A549 (cell line): ENCODE measurements at regions not wholly inside any gene's neighbourhood (a gene's known extent, or its start where the extent isn't known, plus 50 kb on each side); places are given as distances from the start of the nearest gene placed in this dataset.

Experiments
- ATAC-seq, 2 experiments: fragments of 200-7000 bp in 1 of 2; fragments of >200 bp in 1 of 2; cut with Nextera tagmentation in 1 of 2; cut with Tn5 transposase in 1 of 2; 3 replicates each; pipeline versions ENCODE4 v1.8.0 to v1.9.1; 2018 to 2020; ENCODE audit warnings: mild to moderate bottlenecking in 1 of 2, moderate library complexity in 1 of 2
- CTCF ChIA-PET: fragments of 300-600 bp; sonication (Branson Sonifier 250); formaldehyde crosslinking; extraction: SDS; loops from one replicate; lab custom pipeline; 2021; ENCODE audit warnings: antibody characterized with exemption, inconsistent platforms; lab: Yijun Ruan, JAX
- POLR2A ChIA-PET: fragments of 350-600 bp; formaldehyde crosslinking; extraction: SDS; loops from one replicate; lab custom pipeline; 2021; ENCODE audit warnings: antibody characterized with exemption, inconsistent platforms; lab: Yijun Ruan, JAX
- DNase-seq, 2 experiments: peaks; one replicate each; pipeline versions ENCODE4 v3.0.0 to v3.0.0-alpha.2; 2011 to 2016; ENCODE audit warnings: low read depth in 1 of 2, low spot score in 1 of 2
- FAIRE-seq: peaks from 2 replicates; lab custom pipeline; 2011; peaks lifted over from hg19 to GRCh38; lab: Jason Lieb, UNC
- H3K27ac ChIP-seq, 2 experiments: fragments of >200 bp; sonication (Bioruptor Twin); formaldehyde crosslinking; 3 replicates each; pipeline ENCODE4 v1.5.1; 2016 to 2017
- H3K4me1 ChIP-seq: fragments of >200 bp; sonication (Bioruptor Twin); formaldehyde crosslinking; 3 replicates; pipeline ENCODE4 v1.6.1; 2016
- H3K4me2 ChIP-seq: fragments of >200 bp; sonication (Bioruptor Twin); formaldehyde crosslinking; 3 replicates; pipeline ENCODE4 v1.6.1; 2016
- H3K4me3 ChIP-seq: fragments of >200 bp; sonication (Bioruptor Twin); formaldehyde crosslinking; 3 replicates; pipeline ENCODE4 v1.5.1; 2016
- H3K9me3 ChIP-seq: fragments of >200 bp; sonication (Bioruptor Twin); formaldehyde crosslinking; 3 replicates; pipeline ENCODE4 v1.6.1; 2016
- BCL3 ChIP-seq: fragments of >200 bp; sonication (Bioruptor Twin); formaldehyde crosslinking; IDR thresholded peaks from 3 replicates; pipeline ENCODE4 v1.6.1; 2016
- EHF ChIP-seq: fragments of 250-450 bp; sonication (Bioruptor Pico); IDR thresholded peaks from 2 replicates; pipeline ENCODE4 v1.5.0; 2020; ENCODE audit warnings: mild to moderate bottlenecking
- EHMT2 ChIP-seq: fragments of 200-600 bp; sonication (generic); IDR thresholded peaks from 2 replicates; pipeline ENCODE4 v1.6.1; 2016; ENCODE audit warnings: antibody characterized with exemption, low read depth, mild to moderate bottlenecking, moderate library complexity
- EP300 ChIP-seq, 2 experiments: fragments of >200 bp; sonication (Bioruptor Twin); formaldehyde crosslinking; IDR thresholded peaks; 2 replicates in 1 of 2; 3 replicates in 1 of 2; pipeline ENCODE4 v1.6.1; 2016 to 2017
- FOSL2 ChIP-seq, 2 experiments: fragments of 450-650 bp in 1 of 2; fragments of >200 bp in 1 of 2; sonication (Bioruptor Twin) in 1 of 2; formaldehyde crosslinking; IDR thresholded peaks; 2 replicates each; pipeline versions ENCODE4 v1.5.0 to v1.6.1; 2016 to 2020; ENCODE audit warnings: mild to moderate bottlenecking in 1 of 2, moderate library complexity in 1 of 2
- GATA3 ChIP-seq: IDR thresholded peaks from 2 replicates; pipeline ENCODE4 v1.6.1; 2012; ENCODE audit warnings: borderline replicate concordance
- HES2 ChIP-seq: fragments of >200 bp; sonication (Bioruptor Twin); formaldehyde crosslinking; IDR thresholded peaks from 2 replicates; pipeline ENCODE4 v1.6.1; 2016
- HEYL ChIP-seq: fragments of 250-450 bp; sonication (Bioruptor Pico); IDR thresholded peaks from 2 replicates; pipeline ENCODE4 v1.8.0; 2021; ENCODE audit warnings: mild to moderate bottlenecking, moderate library complexity
- HMGXB4 ChIP-seq: fragments of 250-450 bp; sonication (Bioruptor Pico); IDR thresholded peaks from 2 replicates; pipeline ENCODE4 v1.5.0; 2021; ENCODE audit warnings: mild to moderate bottlenecking, moderate library complexity, borderline replicate concordance
- HOXA7 ChIP-seq: fragments of 250-450 bp; sonication (Bioruptor Pico); IDR thresholded peaks from 2 replicates; pipeline ENCODE4 v1.5.0; 2020; ENCODE audit warnings: mild to moderate bottlenecking, moderate library complexity
- JUNB ChIP-seq: fragments of >200 bp; sonication (Bioruptor Twin); formaldehyde crosslinking; IDR thresholded peaks from 2 replicates; pipeline ENCODE4 v1.6.1; 2016
- KDM5A ChIP-seq: fragments of 200-600 bp; sonication (generic); IDR thresholded peaks from 2 replicates; pipeline ENCODE4 v1.6.1; 2016; ENCODE audit warnings: antibody characterized with exemption, mild to moderate bottlenecking
- NFE2L2 ChIP-seq: fragments of 150-350 bp; conservative IDR thresholded peaks from 2 replicates; pipeline ENCODE4 v1.6.1; 2014; ENCODE audit warnings: low read length
- PBX3 ChIP-seq: IDR thresholded peaks from 2 replicates; pipeline ENCODE4 v1.6.1; 2012
- PHF8 ChIP-seq: fragments of 200-600 bp; sonication (generic); IDR thresholded peaks from 2 replicates; pipeline ENCODE4 v1.6.1; 2016; ENCODE audit warnings: low read depth, mild to moderate bottlenecking, antibody characterized with exemption, moderate library complexity, borderline replicate concordance
- RAD21 ChIP-seq, 2 experiments: fragments of >200 bp in 1 of 2; sonication (Bioruptor Twin) in 1 of 2; formaldehyde crosslinking in 1 of 2; IDR thresholded peaks in 1 of 2; conservative IDR thresholded peaks in 1 of 2; 2 replicates in 1 of 2; 3 replicates in 1 of 2; pipeline ENCODE4 v1.6.1; 2012 to 2018; ENCODE audit warnings: inconsistent platforms in 1 of 2
- RARB ChIP-seq: fragments of 250-450 bp; sonication (Bioruptor Pico); IDR thresholded peaks from 2 replicates; pipeline ENCODE4 v1.8.0; 2021; ENCODE audit warnings: mild to moderate bottlenecking, moderate library complexity
- RCOR1 ChIP-seq: fragments of 150-350 bp; IDR thresholded peaks from 2 replicates; pipeline ENCODE4 v1.6.1; 2014; ENCODE audit warnings: antibody characterized with exemption, low read length, low read depth
- RFX5 ChIP-seq: fragments of 450-650 bp; IDR thresholded peaks from 2 replicates; pipeline ENCODE4 v1.7.1; 2014; ENCODE audit warnings: antibody characterized with exemption, mild to moderate bottlenecking, moderate library complexity
- RNF2 ChIP-seq: fragments of 200-600 bp; sonication (generic); IDR thresholded peaks from 2 replicates; pipeline ENCODE4 v1.6.1; 2016; ENCODE audit warnings: low read depth, mild to moderate bottlenecking, antibody characterized with exemption, moderate library complexity, borderline replicate concordance
- SMC3 ChIP-seq: fragments of >200 bp; sonication (Bioruptor Twin); formaldehyde crosslinking; IDR thresholded peaks from 3 replicates; pipeline ENCODE4 v1.6.1; 2018; ENCODE audit warnings: inconsistent platforms
- SREBF2 ChIP-seq: fragments of 450-650 bp; IDR thresholded peaks from 2 replicates; pipeline ENCODE4 v1.6.1; 2014; ENCODE audit warnings: mild to moderate bottlenecking, moderate library complexity
- TFCP2L1 ChIP-seq: fragments of 250-450 bp; sonication (Bioruptor Pico); IDR thresholded peaks from 2 replicates; pipeline ENCODE4 v1.5.0; 2021; ENCODE audit warnings: mild to moderate bottlenecking
- USF2 ChIP-seq: fragments of 450-650 bp; IDR thresholded peaks from 2 replicates; pipeline ENCODE4 v1.6.1; 2014; ENCODE audit warnings: antibody characterized with exemption
- ZFP36 ChIP-seq: fragments of 450-650 bp; IDR thresholded peaks from 2 replicates; pipeline ENCODE4 v1.6.1; 2014; ENCODE audit warnings: borderline replicate concordance; ENCODE audit not compliant: partially characterized antibody
- ZNF302 ChIP-seq: fragments of 250-450 bp; sonication (Bioruptor Pico); IDR thresholded peaks from 2 replicates; pipeline ENCODE4 v1.9.0; 2021; ENCODE audit warnings: inconsistent platforms, mild to moderate bottlenecking, moderate library complexity
- ZSCAN20 ChIP-seq: fragments of 250-450 bp; sonication (Bioruptor Pico); IDR thresholded peaks from 2 replicates; pipeline ENCODE4 v1.8.0; 2022; ENCODE audit warnings: mild to moderate bottlenecking, moderate library complexity
- WGBS: methylation state at CpG from one replicate; pipeline ENCODE4 v1.1.6; 2017; ENCODE audit errors: missing lambda C conversion rate; 5-methylcytosine and 5-hydroxymethylcytosine counted together

GRCh38 chr6:225907-226306 is 66.4 kb upstream of the DUSP22 start:
- DNase-seq (no peak), ATAC-seq (no peak), FAIRE-seq (no peak)
- H3K9me3 ChIP-seq, result no peaks in the 10 kb centered on the region
- WGBS, result 66% methylated on average over 10 of the region's 17 CpGs
- no peaks in the 10 kb centered on the region for H3K4me1 ChIP-seq
- H3K4me3 ChIP-seq, result no peak overlapping the region
- no peak overlapping the region for H3K4me2 ChIP-seq
- TF ChIP-seq EHMT2 (no peak), HMGXB4 (CRISPR knock-in tag) (no peak), ZFP36 (no peak), RFX5 (no peak), PBX3 (no peak), HEYL (no peak), JUNB (no peak), FOSL2 (IDR thresholded peaks at IDR 0.05) (no peak), FOSL2 (CRISPR knock-in tag; IDR thresholded peaks at IDR 0.05) (no peak), PHF8 (no peak), NFE2L2 (no peak), RCOR1 (no peak), HES2 (no peak), EHF (CRISPR knock-in tag) (no peak)
- no peak overlapping the region for H3K27ac ChIP-seq
- ChIA-PET CTCF (interaction anchor here (2.1 kb wide), 1 partner anchor 8 kb away, joined by 8 read pairs; no protein-coding TSS in a partner anchor), POLR2A (no interaction called here)

GRCh38 chr6:226516-227073 is 65.7 kb upstream of the DUSP22 start:
- H3K4me2 ChIP-seq, result no peak overlapping the region
- H3K27ac ChIP-seq, result no peak overlapping the region
- H3K9me3 ChIP-seq, result no peaks in the 10 kb centered on the region
- ATAC-seq (no peak), DNase-seq (no peak), FAIRE-seq (no peak)
- no peaks in the 10 kb centered on the region for H3K4me1 ChIP-seq
- no peak overlapping the region for H3K4me3 ChIP-seq
- POLR2A ChIA-PET, result no interaction called here
- TF ChIP-seq BCL3 (no peak), TFCP2L1 (CRISPR knock-in tag) (no peak), RNF2 (no peak)
- 80% methylated on average over 4 of the region's 6 CpGs for WGBS
- CTCF ChIA-PET, result interaction anchor here (2.1 kb wide), 1 partner anchor 9 kb away, joined by 8 read pairs; no protein-coding TSS in a partner anchor

- Histone ChIP-seq H3K27ac (no peak overlapping the region), H3K4me1 (no peaks in the 10 kb centered on the region), H3K4me3 (no peak overlapping the region), H3K4me2 (no peak overlapping the region), H3K9me3 (no peaks in the 10 kb centered on the region)
- WGBS, result 61% methylated on average over 14 of the region's 17 CpGs
- ATAC-seq (no peak), DNase-seq (no peak), FAIRE-seq (no peak)
- ChIA-PET CTCF (interaction anchor here (2.1 kb wide), 1 partner anchor 10 kb away, joined by 8 read pairs; no protein-coding TSS in a partner anchor), POLR2A (no interaction called here)
- no peak for TF ChIP-seq RNF2
- TF ChIP-seq USF2, result no peak
- TF ChIP-seq SREBF2, result no peak
- TF ChIP-seq RARB (CRISPR knock-in tag), result no peak
- TF ChIP-seq ZNF302 (CRISPR knock-in tag), result no peak
- TF ChIP-seq NFE2L2, result no peak
- TF ChIP-seq ZSCAN20 (CRISPR knock-in tag), result no peak
- TF ChIP-seq GATA3, result no peak
- no peak for TF ChIP-seq EP300 (IDR thresholded peaks at IDR 0.05)
- no peak for TF ChIP-seq RAD21 (conservative IDR thresholded peaks at IDR 0.05 in 1 of 2, IDR thresholded peaks at IDR 0.05 in 1 of 2)
- no peak for TF ChIP-seq SMC3
- no peak for TF ChIP-seq KDM5A
- TF ChIP-seq HOXA7 (CRISPR knock-in tag), result no peak
These were observed 65.1 kb upstream of the DUSP22 start for GRCh38 chr6:227074-227782.
